ENCODE measurements at regions not wholly inside any gene's neighbourhood (a gene's known extent, or its start where the extent isn't known, plus 50 kb on each side); places are given as distances from the start of the nearest gene placed in this dataset.

- TF ChIP-seq CTCF (IDR thresholded peaks at IDR 0.05) = no peak
- no peak for TF ChIP-seq POLR2A (IDR thresholded peaks at IDR 0.05)
Observed at GRCh38 chr18:8943900-8944870, 158.3 kb upstream of the NDUFV2 start.

Data from prostate gland (tissue), 2 donors.